DND-41 (cell line): ENCODE measurements at regions not wholly inside any gene's neighbourhood (a gene's known extent, or its start where the extent isn't known, plus 50 kb on each side); places are given as distances from the start of the nearest gene placed in this dataset.

Source experiments
- EZH2 ChIP-seq: IDR thresholded peaks from 3 replicates; pipeline ENCODE4 v1.6.1; 2012; ENCODE audit warnings: borderline replicate concordance, low read depth, mild to moderate bottlenecking, moderate library complexity, low read length, inconsistent platforms; ENCODE audit not compliant: severe bottlenecking
- TF ChIP-seq, protein P1 (sequence below): IDR thresholded peaks from 2 replicates; pipeline ENCODE4 v1.5.1; 2012; ENCODE audit warnings: borderline replicate concordance, low read length, moderate library complexity, mild to moderate bottlenecking; ENCODE audit not compliant: poor library complexity, severe bottlenecking; ENCODE audit errors: extremely low read depth

DNA sequence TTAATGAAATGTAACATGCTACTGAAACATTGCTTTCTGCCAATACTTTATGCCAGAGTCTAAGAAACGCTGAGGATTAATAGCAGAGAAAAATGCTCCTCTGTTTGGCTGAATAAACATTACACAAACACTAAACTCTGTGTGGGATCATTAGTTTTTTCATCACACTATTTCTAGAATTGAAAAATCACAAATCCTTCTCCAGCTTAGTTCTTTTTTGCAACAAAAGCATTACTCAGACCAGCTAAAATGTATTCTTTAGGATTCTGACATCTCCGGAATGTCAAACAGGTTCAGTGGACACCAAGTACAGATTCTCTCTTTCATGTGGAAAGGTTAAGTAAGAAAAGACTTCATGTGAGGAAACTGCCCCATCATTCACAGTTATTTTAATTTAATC lies 226.9 kb downstream of the SIM1 start:
- TF ChIP-seq, protein P1, sequence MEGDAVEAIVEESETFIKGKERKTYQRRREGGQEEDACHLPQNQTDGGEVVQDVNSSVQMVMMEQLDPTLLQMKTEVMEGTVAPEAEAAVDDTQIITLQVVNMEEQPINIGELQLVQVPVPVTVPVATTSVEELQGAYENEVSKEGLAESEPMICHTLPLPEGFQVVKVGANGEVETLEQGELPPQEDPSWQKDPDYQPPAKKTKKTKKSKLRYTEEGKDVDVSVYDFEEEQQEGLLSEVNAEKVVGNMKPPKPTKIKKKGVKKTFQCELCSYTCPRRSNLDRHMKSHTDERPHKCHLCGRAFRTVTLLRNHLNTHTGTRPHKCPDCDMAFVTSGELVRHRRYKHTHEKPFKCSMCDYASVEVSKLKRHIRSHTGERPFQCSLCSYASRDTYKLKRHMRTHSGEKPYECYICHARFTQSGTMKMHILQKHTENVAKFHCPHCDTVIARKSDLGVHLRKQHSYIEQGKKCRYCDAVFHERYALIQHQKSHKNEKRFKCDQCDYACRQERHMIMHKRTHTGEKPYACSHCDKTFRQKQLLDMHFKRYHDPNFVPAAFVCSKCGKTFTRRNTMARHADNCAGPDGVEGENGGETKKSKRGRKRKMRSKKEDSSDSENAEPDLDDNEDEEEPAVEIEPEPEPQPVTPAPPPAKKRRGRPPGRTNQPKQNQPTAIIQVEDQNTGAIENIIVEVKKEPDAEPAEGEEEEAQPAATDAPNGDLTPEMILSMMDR = no peak
- TF ChIP-seq EZH2 = no peak
